Mesenchymal stem cell (in vitro differentiated cells and primary cell): ENCODE measurements at regions not wholly inside any gene's neighbourhood (a gene's known extent, or its start where the extent isn't known, plus 50 kb on each side); places are given as distances from the start of the nearest gene placed in this dataset.

Source experiments
- DNase-seq: peaks from one replicate; pipeline ENCODE4 v3.0.0-alpha.2; 2013
- H2AFZ ChIP-seq: one replicate; pipeline ENCODE4 v1.6.1; 2013; ENCODE audit warnings: low read depth, mild to moderate bottlenecking, control low read depth, inconsistent platforms, low read length, moderate library complexity
- H2AK5ac ChIP-seq: 2 replicates; pipeline ENCODE4 v1.6.1; 2013; ENCODE audit warnings: low read length, moderate library complexity, mild to moderate bottlenecking, inconsistent platforms; ENCODE audit not compliant: severe bottlenecking
- H2BK120ac ChIP-seq: one replicate; pipeline ENCODE4 v1.6.1; 2013; ENCODE audit warnings: low read depth, mild to moderate bottlenecking, inconsistent platforms, low read length, moderate library complexity
- H2BK12ac ChIP-seq, 2 experiments: one replicate each; pipeline ENCODE4 v1.6.1; 2013; ENCODE audit warnings: inconsistent platforms in 2 of 2, low read length in 2 of 2, mild to moderate bottlenecking in 2 of 2, moderate library complexity in 2 of 2, control low read depth in 1 of 2
- H2BK15ac ChIP-seq: one replicate; pipeline ENCODE4 v1.6.1; 2013; ENCODE audit warnings: mild to moderate bottlenecking, low read depth, inconsistent platforms; ENCODE audit not compliant: poor library complexity, severe bottlenecking
- H2BK5ac ChIP-seq: 2 replicates; pipeline ENCODE4 v1.6.1; 2013; ENCODE audit warnings: low read depth, mild to moderate bottlenecking, low read length, control low read depth, inconsistent platforms; ENCODE audit not compliant: poor library complexity, severe bottlenecking
- H3K14ac ChIP-seq, 2 experiments: one replicate each; pipeline ENCODE4 v1.6.1; 2013; ENCODE audit warnings: inconsistent platforms in 2 of 2, low read length in 2 of 2, control low read depth in 1 of 2, mild to moderate bottlenecking in 1 of 2, moderate library complexity in 1 of 2
- H3K18ac ChIP-seq, 2 experiments: one replicate each; pipeline ENCODE4 v1.6.1; 2013; ENCODE audit warnings: inconsistent platforms in 2 of 2, low read length in 2 of 2, control low read depth in 1 of 2, low read depth in 1 of 2, mild to moderate bottlenecking in 1 of 2
- H3K23ac ChIP-seq, 2 experiments: one replicate each; pipeline ENCODE4 v1.6.1; 2013; ENCODE audit warnings: inconsistent platforms in 2 of 2, low read length in 2 of 2, mild to moderate bottlenecking in 2 of 2, moderate library complexity in 2 of 2, control low read depth in 1 of 2
- H3K27ac ChIP-seq: 2 replicates; pipeline ENCODE4 v1.5.1; 2013; ENCODE audit warnings: mild to moderate bottlenecking, moderate library complexity, low read length, control low read depth, inconsistent platforms; ENCODE audit not compliant: poor library complexity, severe bottlenecking
- H3K27me3 ChIP-seq, 2 experiments: 2 replicates each; pipeline versions ENCODE4 v1.6.1 to v1.7.0; 2013; ENCODE audit warnings: low read length in 2 of 2, mild to moderate bottlenecking in 2 of 2, moderate library complexity in 2 of 2, control low read depth in 1 of 2, inconsistent platforms in 1 of 2; ENCODE audit not compliant: control insufficient read depth in 1 of 2, insufficient read depth in 1 of 2
- H3K36me3 ChIP-seq, 2 experiments: 2 replicates each; pipeline versions ENCODE4 v1.6.1 to v1.7.0; 2013; ENCODE audit warnings: low read length in 2 of 2, control low read depth in 1 of 2, inconsistent platforms in 1 of 2, low read depth in 1 of 2, mild to moderate bottlenecking in 1 of 2; ENCODE audit not compliant: insufficient read depth in 2 of 2, control insufficient read depth in 1 of 2
- H3K4ac ChIP-seq, 2 experiments: one replicate each; pipeline ENCODE4 v1.6.1; 2013; ENCODE audit warnings: inconsistent platforms in 2 of 2, low read length in 2 of 2, mild to moderate bottlenecking in 2 of 2, moderate library complexity in 2 of 2, control low read depth in 1 of 2, low read depth in 1 of 2
- H3K4me1 ChIP-seq: 2 replicates; pipeline ENCODE4 v1.6.1; 2013; ENCODE audit warnings: low read depth, low read length, control low read depth; ENCODE audit not compliant: control insufficient read depth, insufficient read depth
- H3K4me2 ChIP-seq: 2 replicates; pipeline ENCODE4 v1.6.1; 2013; ENCODE audit warnings: low read length, mild to moderate bottlenecking, inconsistent platforms; ENCODE audit not compliant: poor library complexity, severe bottlenecking
- H3K4me3 ChIP-seq, 2 experiments: 2 replicates each; pipeline versions ENCODE4 v1.5.1 to v1.7.0; 2013; ENCODE audit warnings: low read length in 2 of 2, mild to moderate bottlenecking in 2 of 2, control low read depth in 1 of 2, low read depth in 1 of 2; ENCODE audit not compliant: insufficient read depth in 1 of 2
- H3K79me1 ChIP-seq: replicated peaks from 2 replicates; pipeline ENCODE4 v1.6.1; 2013; ENCODE audit warnings: mild to moderate bottlenecking, control low read depth, low read length, inconsistent platforms; ENCODE audit not compliant: poor library complexity, severe bottlenecking
- H3K9ac ChIP-seq: 2 replicates; pipeline ENCODE4 v1.7.0; 2013; ENCODE audit warnings: mild to moderate bottlenecking, low read length, moderate library complexity
- H3K9me3 ChIP-seq: 2 replicates; pipeline ENCODE4 v1.7.0; 2013; ENCODE audit warnings: mild to moderate bottlenecking, low read length; ENCODE audit not compliant: control insufficient read depth
- H4K8ac ChIP-seq: one replicate; pipeline ENCODE4 v1.6.1; 2013; ENCODE audit warnings: inconsistent platforms, mild to moderate bottlenecking, low read length, moderate library complexity
- H4K91ac ChIP-seq: one replicate; pipeline ENCODE4 v1.6.1; 2013; ENCODE audit warnings: mild to moderate bottlenecking, low read length, inconsistent platforms
- WGBS: methylation state at CpG from one replicate; pipeline ENCODE4 v1.1.7; 2013; ENCODE audit warnings: mixed read lengths; 5-methylcytosine and 5-hydroxymethylcytosine counted together

DNA sequence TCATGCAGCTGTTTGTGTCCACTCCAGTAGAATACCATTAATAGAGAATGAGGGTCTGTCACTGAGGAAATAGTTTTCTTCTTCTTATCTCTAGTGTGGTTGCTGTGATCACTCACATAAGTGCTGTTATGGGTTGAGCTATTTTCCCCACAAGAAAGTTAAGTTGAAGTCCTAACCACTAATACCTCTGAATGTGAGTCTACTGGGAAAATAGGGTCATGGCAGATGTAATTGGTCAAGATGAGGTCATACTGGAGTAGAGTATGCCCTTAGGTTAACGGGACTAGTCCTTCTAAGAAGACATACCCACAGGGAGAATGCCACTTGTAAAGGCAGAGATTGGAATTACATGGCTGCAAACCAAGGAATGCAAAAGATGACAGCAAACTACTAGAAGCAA, 70.5 kb upstream of the COL24A1 start:
- H3K9ac ChIP-seq, result no peak overlapping the region
- H3K4me2 ChIP-seq, result no peak overlapping the region
- no peak overlapping the region for H3K23ac ChIP-seq
- no peaks in the 10 kb centered on the region for H3K4me1 ChIP-seq
- no peak overlapping the region for H4K91ac ChIP-seq
- H3K27me3 ChIP-seq, result no peaks in the 10 kb centered on the region
- no peak overlapping the region for H2BK120ac ChIP-seq
- DNase-seq, result peak; percentile 12
- no peak overlapping the region for H4K8ac ChIP-seq
- no peak overlapping the region for H3K18ac ChIP-seq
- H3K4ac ChIP-seq, result no peak overlapping the region
- H2BK15ac ChIP-seq, result no peak overlapping the region
- no peak overlapping the region for H2BK5ac ChIP-seq
- WGBS, result 54% methylated on average over 1 of the region's 1 CpG
- peak overlapping the region in 1 of 2 experiments; percentile 39 for H3K14ac ChIP-seq
- no peak overlapping the region for H3K27ac ChIP-seq
- no peaks in the 10 kb centered on the region for H3K36me3 ChIP-seq
- H3K79me1 ChIP-seq, result no peaks in the 10 kb centered on the region
- no peaks in the 10 kb centered on the region for H3K9me3 ChIP-seq
- no peak overlapping the region for H2AK5ac ChIP-seq
- no peak overlapping the region for H2BK12ac ChIP-seq
- no peak overlapping the region for H3K4me3 ChIP-seq
- no peak overlapping the region for H2AFZ ChIP-seq

DNA sequence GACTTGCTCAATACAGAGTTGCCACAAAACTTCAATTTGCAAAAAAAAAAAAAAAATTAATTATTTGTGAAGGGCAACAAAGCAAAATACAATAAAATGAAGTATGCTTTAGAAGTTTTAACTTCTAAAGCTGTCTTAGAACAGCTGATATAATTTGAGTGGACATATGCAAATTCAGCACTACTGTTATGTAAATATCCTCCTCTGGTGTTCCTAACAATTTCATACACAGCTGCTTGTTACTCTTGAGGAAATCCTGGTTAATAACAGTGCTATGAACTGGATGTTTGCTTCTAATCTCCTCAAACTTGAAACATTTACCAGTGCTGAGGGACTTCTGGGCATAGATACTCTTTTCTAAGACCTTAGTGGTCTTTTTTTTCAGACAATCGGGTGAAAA, 69.6 kb upstream of the COL24A1 start:
- Histone ChIP-seq H3K36me3 (no peaks in the 10 kb centered on the region), H3K14ac (no peak overlapping the region), H3K9me3 (no peaks in the 10 kb centered on the region), H3K23ac (no peak overlapping the region), H3K27me3 (no peaks in the 10 kb centered on the region), H3K79me1 (no peaks in the 10 kb centered on the region), H3K4me3 (no peak overlapping the region), H3K18ac (no peak overlapping the region), H3K27ac (no peak overlapping the region), H2BK120ac (no peak overlapping the region), H2AFZ (no peak overlapping the region), H3K4me2 (no peak overlapping the region), H3K4ac (no peak overlapping the region), H4K8ac (no peak overlapping the region), H2BK15ac (no peak overlapping the region), H2BK5ac (no peak overlapping the region), H2AK5ac (no peak overlapping the region), H4K91ac (no peak overlapping the region), H2BK12ac (no peak overlapping the region), H3K4me1 (no peaks in the 10 kb centered on the region), H3K9ac (no peak overlapping the region)
- no CpG with 5 or more reads among the region's 1 CpG for WGBS
- no peak for DNase-seq

DNA sequence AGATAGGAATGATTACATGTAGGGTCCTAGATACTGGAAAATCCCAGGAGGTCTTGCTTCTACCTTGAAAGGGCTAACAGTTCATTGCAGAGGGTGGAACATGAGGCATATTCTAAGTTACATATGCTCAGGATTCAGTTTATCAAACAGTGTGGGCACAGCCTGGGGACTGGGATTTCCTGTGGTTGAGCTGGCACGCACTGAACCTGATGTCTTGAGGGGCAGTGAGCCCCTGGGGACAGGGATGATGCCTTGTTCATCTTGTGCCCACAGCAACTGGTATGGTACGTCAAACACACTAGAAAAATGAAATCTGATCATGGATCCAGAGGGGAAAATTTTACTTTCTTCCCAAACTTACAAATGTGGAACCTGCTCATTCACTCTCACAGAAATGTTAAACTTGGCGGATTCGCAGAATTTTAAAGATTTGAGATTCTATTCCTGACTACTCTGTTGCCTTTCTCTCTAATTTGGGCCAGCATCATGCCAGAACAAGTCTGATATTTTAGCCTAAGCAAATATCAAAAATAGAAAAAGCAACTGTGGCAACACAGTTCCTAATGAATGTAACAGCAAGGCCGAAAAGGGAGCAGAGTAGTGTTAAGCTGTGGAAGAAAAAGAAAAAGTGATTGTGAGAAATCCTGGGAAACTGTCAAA, 68.2 kb upstream of the COL24A1 start:
- no peaks in the 10 kb centered on the region for H3K36me3 ChIP-seq
- no peaks in the 10 kb centered on the region for H3K9me3 ChIP-seq
- no peaks in the 10 kb centered on the region for H3K4me1 ChIP-seq
- no peak overlapping the region for H2BK5ac ChIP-seq
- no peak overlapping the region for H2BK120ac ChIP-seq
- no peak overlapping the region for H3K14ac ChIP-seq
- no peak overlapping the region for H3K4ac ChIP-seq
- no peak overlapping the region for H3K4me3 ChIP-seq
- H3K23ac ChIP-seq, result no peak overlapping the region
- H3K79me1 ChIP-seq, result no peaks in the 10 kb centered on the region
- no peak overlapping the region for H4K8ac ChIP-seq
- no peak overlapping the region for H3K27ac ChIP-seq
- H3K4me2 ChIP-seq, result no peak overlapping the region
- no peak overlapping the region for H2BK15ac ChIP-seq
- H3K18ac ChIP-seq, result no peak overlapping the region
- no peak overlapping the region for H2BK12ac ChIP-seq
- H3K27me3 ChIP-seq, result no peaks in the 10 kb centered on the region
- no peak for DNase-seq
- H2AK5ac ChIP-seq, result no peak overlapping the region
- 92% methylated on average over 5 of the region's 5 CpGs for WGBS
- no peak overlapping the region for H3K9ac ChIP-seq
- H2AFZ ChIP-seq, result no peak overlapping the region
- H4K91ac ChIP-seq, result no peak overlapping the region

DNA sequence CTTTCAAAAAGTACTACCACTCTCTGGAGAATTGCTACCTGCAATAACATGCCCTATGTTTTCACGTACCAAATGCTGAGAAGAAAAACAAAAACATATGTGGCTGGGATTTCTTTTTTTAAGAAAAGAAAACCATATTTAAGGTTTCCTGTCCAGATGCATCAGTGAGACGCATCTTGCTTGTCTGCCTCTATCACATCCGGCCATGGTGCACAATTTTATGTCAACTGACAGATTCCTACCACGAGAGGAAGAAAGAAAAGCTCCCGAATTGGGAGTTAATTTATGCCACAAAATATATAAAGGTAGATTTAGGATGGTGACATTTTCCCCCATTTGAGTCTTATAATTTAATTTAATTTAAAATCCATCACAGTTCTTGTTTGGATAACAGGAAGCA, 62.3 kb upstream of the COL24A1 start:
- Histone ChIP-seq H3K4ac (no peak overlapping the region), H2BK5ac (no peak overlapping the region), H3K9ac (no peak overlapping the region), H3K18ac (no peak overlapping the region), H3K9me3 (no peaks in the 10 kb centered on the region), H2AK5ac (no peak overlapping the region), H3K36me3 (no peaks in the 10 kb centered on the region), H2BK15ac (no peak overlapping the region), H2AFZ (no peak overlapping the region), H3K4me1 (no peaks in the 10 kb centered on the region), H2BK120ac (no peak overlapping the region), H4K8ac (no peak overlapping the region), H4K91ac (no peak overlapping the region), H3K23ac (no peak overlapping the region), H2BK12ac (no peak overlapping the region), H3K4me3 (no peak overlapping the region), H3K4me2 (no peak overlapping the region), H3K27me3 (no peaks in the 10 kb centered on the region), H3K14ac (no peak overlapping the region), H3K27ac (no peak overlapping the region), H3K79me1 (no peaks in the 10 kb centered on the region)
- 88% methylated on average over 3 of the region's 5 CpGs for WGBS
- DNase-seq, result no peak
